GM12872 (cell line): ENCODE measurements at regions not wholly inside any gene's neighbourhood (a gene's known extent, or its start where the extent isn't known, plus 50 kb on each side); places are given as distances from the start of the nearest gene placed in this dataset.

Source experiments
- CTCF ChIP-seq: IDR thresholded peaks from 3 replicates; pipeline ENCODE4 v1.5.1; 2011; ENCODE audit warnings: low read depth, mild to moderate bottlenecking, low read length, moderate library complexity; ENCODE audit not compliant: insufficient read depth

GRCh38 chr3:170806676-170807075 is 63.3 kb downstream of the RPL22L1 start:
- TF ChIP-seq CTCF = no peak

- no peak for TF ChIP-seq CTCF
Observed at GRCh38 chr3:170806141-170806540, 63.9 kb downstream of the RPL22L1 start.

- no peak for TF ChIP-seq CTCF
Observed at GRCh38 chr3:170804078-170804477, 65.9 kb downstream of the RPL22L1 start.

- TF ChIP-seq CTCF = no peak
Observed at GRCh38 chr3:170802164-170803151, 67.5 kb downstream of the RPL22L1 start.

GRCh38 chr3:170801597-170801996 is 68.4 kb downstream of the RPL22L1 start:
- TF ChIP-seq CTCF = no peak

GRCh38 chr3:170799009-170799408 is 71.0 kb downstream of the RPL22L1 start:
- no peak for TF ChIP-seq CTCF

- TF ChIP-seq CTCF = no peak
Observed at GRCh38 chr3:170797685-170798084, 72.3 kb downstream of the RPL22L1 start.
